SKM-1 treated with dmso at 0.1 percent for 144 hours (cell line): ENCODE measurements at regions not wholly inside any gene's neighbourhood (a gene's known extent, or its start where the extent isn't known, plus 50 kb on each side); places are given as distances from the start of the nearest gene placed in this dataset.
A peak's percentile ranks its signal among the peaks of the same experiment; 100 is the strongest.
"Not testable (repeated sequence)": the region's sequence is repeated elsewhere in the genome, so short reads cannot be mapped to it uniquely, and the experiment has no call there.

Experiments used
- DNase-seq: peaks from one replicate; lab custom pipeline; 2025; ENCODE audit not compliant: unreplicated experiment; lab: John Stamatoyannopoulos, UW

GRCh38 chr4:152200511-152201333 lies 335.2 kb downstream of the FBXW7 start:
- DNase-seq = no peak

- DNase-seq = no peak
These were observed 338.7 kb downstream of the FBXW7 start for GRCh38 chr4:152197211-152197610.

- no peak for DNase-seq
These were observed 340.0 kb downstream of the FBXW7 start for GRCh38 chr4:152195888-152196287.

- DNase-seq = no peak
These were observed 342.8 kb downstream of the FBXW7 start for GRCh38 chr4:152193059-152193458.

- no peak for DNase-seq
These were observed 345.0 kb downstream of the FBXW7 start for GRCh38 chr4:152190907-152191306.

GRCh38 chr4:152189451-152190179 lies 346.3 kb downstream of the FBXW7 start:
- no peak for DNase-seq

- DNase-seq = no peak
These were observed 347.1 kb downstream of the FBXW7 start for GRCh38 chr4:152188801-152189200.

GRCh38 chr4:152187693-152188092 lies 348.2 kb downstream of the FBXW7 start:
- DNase-seq = no peak

GRCh38 chr4:152185786-152186550 lies 349.9 kb downstream of the FBXW7 start:
- DNase-seq = peak; percentile 30

GRCh38 chr4:152181150-152181549 lies 354.7 kb downstream of the FBXW7 start:
- DNase-seq = no peak

- DNase-seq = no peak
These were observed 355.5 kb downstream of the FBXW7 start for GRCh38 chr4:152180369-152180768.

- DNase-seq = not testable (repeated sequence)
These were observed 358.4 kb downstream of the FBXW7 start for GRCh38 chr4:152177538-152177937.

GRCh38 chr4:152176627-152177214 lies 359.2 kb downstream of the FBXW7 start:
- DNase-seq = no peak

- no peak for DNase-seq
These were observed 360.3 kb downstream of the FBXW7 start for GRCh38 chr4:152175586-152175985.

GRCh38 chr4:152172146-152172545 lies 363.7 kb downstream of the FBXW7 start:
- DNase-seq = no peak

GRCh38 chr4:152171556-152171955 lies 364.3 kb downstream of the FBXW7 start:
- DNase-seq = no peak

- no peak for DNase-seq
These were observed 366.2 kb downstream of the FBXW7 start for GRCh38 chr4:152169683-152170082.

- DNase-seq = no peak
These were observed 366.8 kb downstream of the FBXW7 start for GRCh38 chr4:152168987-152169616.

- DNase-seq = no peak
These were observed 369.3 kb downstream of the FBXW7 start for GRCh38 chr4:152166567-152166966.

- DNase-seq = no peak
These were observed 370.0 kb downstream of the FBXW7 start for GRCh38 chr4:152165846-152166245.

- no peak for DNase-seq
These were observed 370.7 kb downstream of the FBXW7 start for GRCh38 chr4:152165146-152165545.
